ENCODE measurements at regions not wholly inside any gene's neighbourhood (a gene's known extent, or its start where the extent isn't known, plus 50 kb on each side); places are given as distances from the start of the nearest gene placed in this dataset.
"Not testable (repeated sequence)": the region's sequence is repeated elsewhere in the genome, so short reads cannot be mapped to it uniquely, and the experiment has no call there.

- DNase-seq = no peak
- H3K27ac ChIP-seq (ENCODE audit: low read depth in 1 of 2, low read length in 2 of 2) = no peak overlapping the region
- no peaks in the 10 kb centered on the region for H3K4me1 ChIP-seq (ENCODE audit: control insufficient read depth in 1 of 2, insufficient read depth in 2 of 2, low read length in 2 of 2)
- intact Hi-C loops (cut with DNase I) = no loop called here
- H3K4me3 ChIP-seq (ENCODE audit: low read length in 2 of 2) = no peak overlapping the region
- no peak for ATAC-seq (ENCODE audit: low FRiP score)
- no peaks in the 10 kb centered on the region for H3K27me3 ChIP-seq (ENCODE audit: control insufficient read depth in 1 of 2, insufficient read depth in 2 of 2, low read length in 1 of 2)
- H3K36me3 ChIP-seq (ENCODE audit: control insufficient read depth in 1 of 2, insufficient read depth in 2 of 2, low read length in 1 of 2) = no peaks in the 10 kb centered on the region
- 91 to 96% methylated on average over 3 of the region's 3 CpGs for WGBS, 2 donors
- no peaks in the 10 kb centered on the region for H3K9me3 ChIP-seq (ENCODE audit: control insufficient read depth, low read length)
Observed at GRCh38 chr2:144625226-144625625, 105.3 kb upstream of the ZEB2 start.

GRCh38 chr2:144624451-144624850 is 104.5 kb upstream of the ZEB2 start:
- Histone ChIP-seq H3K4me1 (ENCODE audit: control insufficient read depth in 1 of 2, insufficient read depth in 2 of 2, low read length in 2 of 2) (no peaks in the 10 kb centered on the region), H3K27me3 (ENCODE audit: control insufficient read depth in 1 of 2, insufficient read depth in 2 of 2, low read length in 1 of 2) (no peaks in the 10 kb centered on the region), H3K9me3 (ENCODE audit: control insufficient read depth, low read length) (no peaks in the 10 kb centered on the region), H3K27ac (ENCODE audit: low read depth in 1 of 2, low read length in 2 of 2) (no peak overlapping the region), H3K4me3 (ENCODE audit: low read length in 2 of 2) (no peak overlapping the region), H3K36me3 (ENCODE audit: control insufficient read depth in 1 of 2, insufficient read depth in 2 of 2, low read length in 1 of 2) (no peaks in the 10 kb centered on the region)
- DNase-seq (no peak), ATAC-seq (ENCODE audit: low FRiP score) (no peak)
- 93 to 96% methylated on average over 4 of the region's 4 CpGs for WGBS, 2 donors
- intact Hi-C loops (cut with DNase I) = no loop called here

- ATAC-seq (ENCODE audit: low FRiP score); H3K27ac ChIP-seq (ENCODE audit: low read depth in 1 of 2, low read length in 2 of 2); DNase-seq; H3K9me3 ChIP-seq (ENCODE audit: control insufficient read depth, low read length); H3K4me1 ChIP-seq (ENCODE audit: control insufficient read depth in 1 of 2, insufficient read depth in 2 of 2, low read length in 2 of 2); H3K27me3 ChIP-seq (ENCODE audit: control insufficient read depth in 1 of 2, insufficient read depth in 2 of 2, low read length in 1 of 2); H3K4me3 ChIP-seq (ENCODE audit: low read length in 2 of 2); intact Hi-C loops (cut with DNase I); H3K36me3 ChIP-seq (ENCODE audit: control insufficient read depth in 1 of 2, insufficient read depth in 2 of 2, low read length in 1 of 2): not testable (repeated sequence)
- WGBS, 2 donors = 91 to 95% methylated on average over 1 of the region's 1 CpG
Observed at GRCh38 chr2:144622373-144622772, 102.5 kb upstream of the ZEB2 start.

- H3K36me3 ChIP-seq (ENCODE audit: control insufficient read depth in 1 of 2, insufficient read depth in 2 of 2, low read length in 1 of 2) = no peaks in the 10 kb centered on the region
- H3K27me3 ChIP-seq (ENCODE audit: control insufficient read depth in 1 of 2, insufficient read depth in 2 of 2, low read length in 1 of 2) = no peaks in the 10 kb centered on the region
- no peaks in the 10 kb centered on the region for H3K9me3 ChIP-seq (ENCODE audit: control insufficient read depth, low read length)
- H3K4me1 ChIP-seq (ENCODE audit: control insufficient read depth in 1 of 2, insufficient read depth in 2 of 2, low read length in 2 of 2) = no peaks in the 10 kb centered on the region
- no peak overlapping the region for H3K27ac ChIP-seq (ENCODE audit: low read depth in 1 of 2, low read length in 2 of 2)
- no peak overlapping the region for H3K4me3 ChIP-seq (ENCODE audit: low read length in 2 of 2)
- no peak for ATAC-seq (ENCODE audit: low FRiP score)
- intact Hi-C loops (cut with DNase I) = no loop called here
- 97 to 98% methylated on average over 3 of the region's 3 CpGs for WGBS, 2 donors
- DNase-seq = no peak
Observed at GRCh38 chr2:144621266-144621665, 101.3 kb upstream of the ZEB2 start.

- no peaks in the 10 kb centered on the region for H3K9me3 ChIP-seq (ENCODE audit: control insufficient read depth, low read length)
- ATAC-seq (ENCODE audit: low FRiP score) (no peak), DNase-seq (no peak)
- H3K4me1 ChIP-seq (ENCODE audit: control insufficient read depth in 1 of 2, insufficient read depth in 2 of 2, low read length in 2 of 2) = no peaks in the 10 kb centered on the region
- H3K4me3 ChIP-seq (ENCODE audit: low read length in 2 of 2) = no peak overlapping the region
- no peak overlapping the region for H3K27ac ChIP-seq (ENCODE audit: low read depth in 1 of 2, low read length in 2 of 2)
- no peaks in the 10 kb centered on the region for H3K36me3 ChIP-seq (ENCODE audit: control insufficient read depth in 1 of 2, insufficient read depth in 2 of 2, low read length in 1 of 2)
- no peaks in the 10 kb centered on the region for H3K27me3 ChIP-seq (ENCODE audit: control insufficient read depth in 1 of 2, insufficient read depth in 2 of 2, low read length in 1 of 2)
- intact Hi-C loops (cut with DNase I) = no loop called here
- 64 to 66% methylated on average over 3 of the region's 3 CpGs for WGBS, 2 donors
Observed at GRCh38 chr2:144619760-144620159, 99.8 kb upstream of the ZEB2 start.

- H3K9me3 ChIP-seq (ENCODE audit: control insufficient read depth, low read length); H3K27ac ChIP-seq (ENCODE audit: low read depth in 1 of 2, low read length in 2 of 2); intact Hi-C loops (cut with DNase I); H3K4me3 ChIP-seq (ENCODE audit: low read length in 2 of 2); DNase-seq; H3K27me3 ChIP-seq (ENCODE audit: control insufficient read depth in 1 of 2, insufficient read depth in 2 of 2, low read length in 1 of 2); H3K36me3 ChIP-seq (ENCODE audit: control insufficient read depth in 1 of 2, insufficient read depth in 2 of 2, low read length in 1 of 2); ATAC-seq (ENCODE audit: low FRiP score); H3K4me1 ChIP-seq (ENCODE audit: control insufficient read depth in 1 of 2, insufficient read depth in 2 of 2, low read length in 2 of 2): not testable (repeated sequence)
- 97 to 99% methylated on average over 6 of the region's 6 CpGs for WGBS, 2 donors
Observed at GRCh38 chr2:144617171-144617570, 97.3 kb upstream of the ZEB2 start.

GRCh38 chr2:144615866-144616565 is 96.1 kb upstream of the ZEB2 start:
- WGBS, 2 donors = 14% methylated on average over 5 of the region's 5 CpGs
- ATAC-seq (ENCODE audit: low FRiP score) = no peak
- no peak overlapping the region for H3K4me3 ChIP-seq (ENCODE audit: low read length in 2 of 2)
- H3K27ac ChIP-seq (ENCODE audit: low read depth in 1 of 2, low read length in 2 of 2) = no peak overlapping the region
- intact Hi-C loops (cut with DNase I) = no loop called here
- no peak for DNase-seq
- H3K27me3 ChIP-seq (ENCODE audit: control insufficient read depth in 1 of 2, insufficient read depth in 2 of 2, low read length in 1 of 2) = no peaks in the 10 kb centered on the region
- H3K4me1 ChIP-seq (ENCODE audit: control insufficient read depth in 1 of 2, insufficient read depth in 2 of 2, low read length in 2 of 2) = peaks cover 0 to 1% of the 10 kb centered on the region in 2 donors
- H3K9me3 ChIP-seq (ENCODE audit: control insufficient read depth, low read length) = no peaks in the 10 kb centered on the region
- H3K36me3 ChIP-seq (ENCODE audit: control insufficient read depth in 1 of 2, insufficient read depth in 2 of 2, low read length in 1 of 2) = no peaks in the 10 kb centered on the region

GRCh38 chr2:144607891-144608521 is 88.1 kb upstream of the ZEB2 start:
- no peaks in the 10 kb centered on the region for H3K27me3 ChIP-seq (ENCODE audit: control insufficient read depth in 1 of 2, insufficient read depth in 2 of 2, low read length in 1 of 2)
- intact Hi-C loops (cut with DNase I) = no loop called here
- H3K9me3 ChIP-seq (ENCODE audit: control insufficient read depth, low read length) = no peaks in the 10 kb centered on the region
- no peaks in the 10 kb centered on the region for H3K36me3 ChIP-seq (ENCODE audit: control insufficient read depth in 1 of 2, insufficient read depth in 2 of 2, low read length in 1 of 2)
- H3K4me3 ChIP-seq (ENCODE audit: low read length in 2 of 2) = peak overlapping the region in 1 of 2 donors; percentile 9
- DNase-seq (peak in 1 of 2 donors; percentile 80), ATAC-seq (ENCODE audit: low FRiP score) (no peak)
- WGBS, 2 donors = 6 to 8% methylated on average over 7 of the region's 7 CpGs
- peaks cover 2 to 4% of the 10 kb centered on the region in 2 donors for H3K4me1 ChIP-seq (ENCODE audit: control insufficient read depth in 1 of 2, insufficient read depth in 2 of 2, low read length in 2 of 2)
- H3K27ac ChIP-seq (ENCODE audit: low read depth in 1 of 2, low read length in 2 of 2) = peak overlapping the region in 1 of 2 donors; percentile 89

- Histone ChIP-seq H3K36me3 (ENCODE audit: control insufficient read depth in 1 of 2, insufficient read depth in 2 of 2, low read length in 1 of 2) (no peaks in the 10 kb centered on the region), H3K27ac (ENCODE audit: low read depth in 1 of 2, low read length in 2 of 2) (no peak overlapping the region), H3K4me3 (ENCODE audit: low read length in 2 of 2) (no peak overlapping the region), H3K4me1 (ENCODE audit: control insufficient read depth in 1 of 2, insufficient read depth in 2 of 2, low read length in 2 of 2) (peaks cover 2 to 4% of the 10 kb centered on the region in 2 donors), H3K27me3 (ENCODE audit: control insufficient read depth in 1 of 2, insufficient read depth in 2 of 2, low read length in 1 of 2) (no peaks in the 10 kb centered on the region), H3K9me3 (ENCODE audit: control insufficient read depth, low read length) (no peaks in the 10 kb centered on the region)
- no peak for ATAC-seq (ENCODE audit: low FRiP score)
- intact Hi-C loops (cut with DNase I) = no loop called here
- DNase-seq = no peak
- 93 to 94% methylated on average over 8 of the region's 8 CpGs for WGBS, 2 donors
Observed at GRCh38 chr2:144607099-144607498, 87.2 kb upstream of the ZEB2 start.
